ENCODE measurements at regions not wholly inside any gene's neighbourhood (a gene's known extent, or its start where the extent isn't known, plus 50 kb on each side); places are given as distances from the start of the nearest gene placed in this dataset.
"Not testable (repeated sequence)": the region's sequence is repeated elsewhere in the genome, so short reads cannot be mapped to it uniquely, and the experiment has no call there.

DNA sequence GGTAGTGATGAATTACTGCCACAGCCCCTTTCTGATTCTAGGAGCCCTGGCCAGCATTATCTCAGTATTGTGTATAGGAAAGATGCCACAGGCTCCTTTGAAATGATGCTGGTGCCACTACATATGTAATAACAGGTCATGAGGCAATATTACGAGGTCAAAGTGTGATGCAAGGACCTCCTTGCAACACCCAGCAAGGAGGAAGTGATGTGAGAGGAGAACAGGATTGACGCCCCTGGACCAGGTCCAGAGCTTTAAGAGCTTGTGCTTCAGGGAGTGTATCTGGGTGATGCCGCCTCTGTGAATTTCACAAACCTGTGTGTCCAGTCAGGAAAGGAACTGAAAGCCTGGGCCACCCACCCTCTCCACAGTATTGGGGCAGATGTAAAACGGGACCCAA is 261.8 kb downstream of the MID1IP1 start:
- H3K27me3 ChIP-seq (ENCODE audit: control insufficient read depth, insufficient read depth, low read length), result no peaks in the 10 kb centered on the region
- H3K27ac ChIP-seq (ENCODE audit: insufficient read depth, low read length, poor library complexity, severe bottlenecking), result no peak overlapping the region
- Mint-ChIP-seq H3K27me3 (peaks cover 4% of the 10 kb centered on the region), H3K27ac (no peak overlapping the region), H3K4me1 (no peaks in the 10 kb centered on the region), H3K9me3 (peaks cover 0 to 3% (median 0%) of the 10 kb centered on the region in 7 donors), H3K4me3 (no peak overlapping the region), H3K36me3 (no peaks in the 10 kb centered on the region)
- H3K9me3 ChIP-seq (ENCODE audit: control insufficient read depth in 2 of 2, low read length in 2 of 2), result no peaks in the 10 kb centered on the region
- ATAC-seq (ENCODE audit: low read depth in 2 of 2), result no peak
- no peak for DNase-seq
- no peak overlapping the region for H3K4me3 ChIP-seq (ENCODE audit: low read depth, low read length)
- H3K36me3 ChIP-seq (ENCODE audit: control insufficient read depth, insufficient read depth, low read length), result no peaks in the 10 kb centered on the region
- H3K4me1 ChIP-seq (ENCODE audit: control insufficient read depth, insufficient read depth, low read length, poor library complexity, severe bottlenecking), result no peaks in the 10 kb centered on the region

DNA sequence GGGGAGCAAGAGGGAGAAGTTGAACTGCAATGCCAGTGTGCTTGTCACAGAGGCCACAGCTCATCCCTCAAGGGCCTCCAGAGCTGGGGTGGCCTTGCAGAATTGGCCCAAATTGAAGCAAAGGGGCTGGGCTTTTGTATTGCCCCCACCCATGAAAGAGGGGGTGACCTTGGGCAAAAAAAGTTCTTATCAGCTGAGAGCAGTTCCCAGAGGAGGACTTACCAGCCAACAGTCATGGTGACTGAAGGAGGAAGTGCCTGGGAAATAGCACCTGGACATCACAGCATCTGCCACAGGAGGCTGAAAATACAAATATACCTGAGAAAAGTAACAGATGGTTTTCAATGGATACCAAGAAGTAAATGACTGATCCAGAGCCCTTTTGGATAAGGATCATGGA is 262.4 kb downstream of the MID1IP1 start:
- DNase-seq (no peak), ATAC-seq (ENCODE audit: low read depth in 2 of 2) (no peak)
- Histone ChIP-seq H3K4me1 (ENCODE audit: control insufficient read depth, insufficient read depth, low read length, poor library complexity, severe bottlenecking) (no peaks in the 10 kb centered on the region), H3K27me3 (ENCODE audit: control insufficient read depth, insufficient read depth, low read length) (no peaks in the 10 kb centered on the region), H3K36me3 (ENCODE audit: control insufficient read depth, insufficient read depth, low read length) (no peaks in the 10 kb centered on the region), H3K9me3 (ENCODE audit: control insufficient read depth in 2 of 2, low read length in 2 of 2) (no peaks in the 10 kb centered on the region), H3K27ac (ENCODE audit: insufficient read depth, low read length, poor library complexity, severe bottlenecking) (no peak overlapping the region), H3K4me3 (ENCODE audit: low read depth, low read length) (no peak overlapping the region)
- no peaks in the 10 kb centered on the region for H3K36me3 Mint-ChIP-seq
- no peaks in the 10 kb centered on the region for H3K4me1 Mint-ChIP-seq
- no peak overlapping the region for H3K4me3 Mint-ChIP-seq
- peaks cover 4% of the 10 kb centered on the region for H3K27me3 Mint-ChIP-seq
- no peak overlapping the region for H3K27ac Mint-ChIP-seq
- H3K9me3 Mint-ChIP-seq, result peaks cover 0 to 3% (median 0%) of the 10 kb centered on the region in 7 donors

DNA sequence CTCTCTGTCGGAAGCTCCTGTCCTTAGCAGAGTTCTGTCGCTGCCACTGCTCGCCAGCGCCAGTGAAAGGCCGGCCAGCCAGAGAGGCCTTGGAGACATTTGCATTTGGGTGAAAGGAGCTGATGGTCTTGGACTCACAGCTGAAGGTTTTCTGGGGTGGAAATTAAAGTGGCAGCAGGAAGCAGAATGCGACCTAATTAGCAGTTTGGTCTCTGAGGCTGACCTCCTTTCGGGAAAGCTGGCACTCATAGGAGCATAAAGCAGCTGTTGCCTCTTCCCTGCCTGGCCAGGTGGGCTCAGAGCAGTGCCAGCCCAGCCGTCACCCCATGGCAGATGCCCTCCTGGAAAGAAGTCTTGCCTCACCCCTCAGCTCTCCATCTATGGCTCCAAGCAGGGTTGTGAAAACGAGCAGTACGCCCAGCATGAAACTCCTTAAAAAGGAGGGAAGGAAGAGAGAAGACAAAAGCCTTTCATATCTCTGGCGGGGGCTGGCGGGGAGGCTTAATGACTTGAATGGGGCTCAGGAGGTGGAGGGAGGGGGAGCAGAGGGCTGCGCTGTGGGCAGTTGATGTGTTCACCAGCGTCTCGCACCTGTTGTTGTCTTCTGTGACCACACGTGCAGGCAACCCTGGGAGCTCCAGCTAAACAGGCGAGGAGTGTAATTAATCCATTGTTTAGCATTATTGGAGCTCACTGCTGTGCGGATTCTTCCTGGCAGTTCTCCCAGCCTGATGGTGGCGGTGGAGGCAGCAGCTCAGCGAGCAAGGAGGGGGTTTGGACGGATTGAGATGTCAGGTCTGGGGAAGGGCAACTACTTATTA is 264.0 kb downstream of the MID1IP1 start:
- Mint-ChIP-seq H3K27ac (peak overlapping the region in 1 of 3 donors; percentile 69), H3K4me3 (no peak overlapping the region)
- no peaks in the 10 kb centered on the region for H3K9me3 ChIP-seq (ENCODE audit: control insufficient read depth in 2 of 2, low read length in 2 of 2)

DNA sequence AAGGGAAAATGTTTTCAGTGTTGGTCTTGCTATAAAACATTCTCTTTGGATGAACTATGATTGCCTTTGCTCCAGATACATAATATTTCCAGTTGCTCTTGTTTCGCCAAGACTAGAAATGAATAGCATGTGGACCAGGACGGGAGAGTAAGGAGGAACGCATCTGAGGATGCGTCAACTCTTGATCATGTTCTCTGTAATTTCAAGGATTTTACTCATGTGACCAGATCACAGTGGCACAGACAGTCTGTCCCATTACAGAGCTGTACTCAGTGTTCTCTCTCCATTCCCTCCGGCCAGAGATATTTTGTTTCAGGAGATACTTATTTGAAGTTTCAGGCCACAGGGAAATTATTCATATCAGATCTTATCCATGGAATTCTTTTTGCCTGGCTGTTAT is 266.6 kb downstream of the MID1IP1 start:
- no peak for DNase-seq
- H3K4me3 Mint-ChIP-seq, result no peak overlapping the region
- H3K27ac Mint-ChIP-seq, result no peak overlapping the region
- Histone ChIP-seq H3K9me3 (ENCODE audit: control insufficient read depth in 2 of 2, low read length in 2 of 2) (no peaks in the 10 kb centered on the region), H3K4me3 (ENCODE audit: low read depth, low read length) (no peak overlapping the region), H3K36me3 (ENCODE audit: control insufficient read depth, insufficient read depth, low read length) (no peaks in the 10 kb centered on the region), H3K4me1 (ENCODE audit: control insufficient read depth, insufficient read depth, low read length, poor library complexity, severe bottlenecking) (no peaks in the 10 kb centered on the region), H3K27ac (ENCODE audit: insufficient read depth, low read length, poor library complexity, severe bottlenecking) (no peak overlapping the region), H3K27me3 (ENCODE audit: control insufficient read depth, insufficient read depth, low read length) (no peaks in the 10 kb centered on the region)
- no peaks in the 10 kb centered on the region for H3K4me1 Mint-ChIP-seq
- no peaks in the 10 kb centered on the region for H3K27me3 Mint-ChIP-seq
- H3K36me3 Mint-ChIP-seq, result no peaks in the 10 kb centered on the region
- ATAC-seq (ENCODE audit: low read depth in 2 of 2), result no peak
- H3K9me3 Mint-ChIP-seq, result peaks cover 0 to 2% (median 0%) of the 10 kb centered on the region in 7 donors

More for the DNA sequence above, 264.0 kb downstream of the MID1IP1 start:
- H3K27me3 Mint-ChIP-seq, result peaks cover 4% of the 10 kb centered on the region
- Histone ChIP-seq H3K4me1 (ENCODE audit: control insufficient read depth, insufficient read depth, low read length, poor library complexity, severe bottlenecking) (no peaks in the 10 kb centered on the region), H3K36me3 (ENCODE audit: control insufficient read depth, insufficient read depth, low read length) (no peaks in the 10 kb centered on the region), H3K27ac (ENCODE audit: insufficient read depth, low read length, poor library complexity, severe bottlenecking) (no peak overlapping the region), H3K4me3 (ENCODE audit: low read depth, low read length) (no peak overlapping the region), H3K27me3 (ENCODE audit: control insufficient read depth, insufficient read depth, low read length) (no peaks in the 10 kb centered on the region)
- DNase-seq (no peak), ATAC-seq (ENCODE audit: low read depth in 2 of 2) (no peak)
- H3K4me1 Mint-ChIP-seq, result no peaks in the 10 kb centered on the region
- no peaks in the 10 kb centered on the region for H3K36me3 Mint-ChIP-seq
- H3K9me3 Mint-ChIP-seq, result peaks cover 0 to 3% (median 0%) of the 10 kb centered on the region in 7 donors

DNA sequence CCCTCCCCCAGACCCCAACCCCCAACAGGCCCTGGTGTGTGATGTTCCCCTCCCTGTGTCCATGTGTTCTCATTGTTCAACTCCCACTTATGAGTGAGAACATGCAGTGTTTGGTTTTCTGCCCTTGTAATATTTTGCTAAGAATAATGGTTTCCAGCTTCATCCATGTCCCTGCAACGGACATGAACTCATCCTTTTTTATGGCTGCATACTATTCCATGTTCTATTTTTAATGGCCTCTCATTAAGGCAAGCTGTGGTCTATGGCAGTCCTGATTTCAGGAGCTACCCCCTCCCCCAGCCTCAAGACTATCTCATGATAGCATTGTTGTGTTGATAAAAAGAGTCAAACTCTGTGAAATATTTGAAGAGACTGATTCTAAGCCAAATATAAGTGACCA is 267.4 kb downstream of the MID1IP1 start:
- H3K4me1 Mint-ChIP-seq, result not testable (repeated sequence)

DNA sequence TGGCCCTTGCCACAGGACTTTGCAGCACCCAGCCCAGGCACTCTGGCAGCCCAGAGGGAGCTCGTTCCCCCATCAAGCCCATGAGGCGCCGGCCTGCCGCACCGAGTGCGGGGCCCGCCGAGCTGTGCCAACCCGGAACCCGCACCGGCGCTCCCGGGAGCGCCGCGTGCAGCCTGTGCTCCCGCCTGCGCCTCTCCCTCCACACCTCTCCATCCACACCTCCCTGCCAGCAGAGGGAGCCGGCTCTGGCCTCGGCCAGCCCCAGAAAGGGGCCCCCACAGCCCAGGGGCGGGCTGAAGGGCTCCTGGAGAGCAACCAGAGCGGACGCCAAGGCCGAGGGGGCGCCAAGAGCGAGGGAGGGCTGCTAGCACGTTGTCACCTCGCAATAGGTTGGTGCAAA is 268.8 kb downstream of the MID1IP1 start:
- no peak for ATAC-seq (ENCODE audit: low read depth in 2 of 2)
- H3K27ac ChIP-seq (ENCODE audit: insufficient read depth, low read length, poor library complexity, severe bottlenecking), result no peak overlapping the region
- H3K9me3 ChIP-seq (ENCODE audit: control insufficient read depth in 2 of 2, low read length in 2 of 2), result no peaks in the 10 kb centered on the region
- no peak overlapping the region for H3K4me3 Mint-ChIP-seq
- H3K36me3 Mint-ChIP-seq, result no peaks in the 10 kb centered on the region
- no peaks in the 10 kb centered on the region for H3K27me3 ChIP-seq (ENCODE audit: control insufficient read depth, insufficient read depth, low read length)
- H3K4me3 ChIP-seq (ENCODE audit: low read depth, low read length), result no peak overlapping the region
- no peaks in the 10 kb centered on the region for H3K4me1 Mint-ChIP-seq
- no peaks in the 10 kb centered on the region for H3K36me3 ChIP-seq (ENCODE audit: control insufficient read depth, insufficient read depth, low read length)
- H3K27ac Mint-ChIP-seq, result no peak overlapping the region
- peaks cover 0 to 4% (median 0%) of the 10 kb centered on the region in 7 donors for H3K9me3 Mint-ChIP-seq
- no peak for DNase-seq
- H3K4me1 ChIP-seq (ENCODE audit: control insufficient read depth, insufficient read depth, low read length, poor library complexity, severe bottlenecking), result no peaks in the 10 kb centered on the region
- peaks cover 4% of the 10 kb centered on the region for H3K27me3 Mint-ChIP-seq

More for the DNA sequence above, 267.4 kb downstream of the MID1IP1 start:
- not testable (repeated sequence) for H3K27ac Mint-ChIP-seq; H3K27me3 ChIP-seq (ENCODE audit: control insufficient read depth, insufficient read depth, low read length); H3K4me3 ChIP-seq (ENCODE audit: low read depth, low read length); H3K36me3 Mint-ChIP-seq; H3K9me3 Mint-ChIP-seq; H3K4me1 ChIP-seq (ENCODE audit: control insufficient read depth, insufficient read depth, low read length, poor library complexity, severe bottlenecking); ATAC-seq (ENCODE audit: low read depth in 2 of 2); H3K27me3 Mint-ChIP-seq; H3K4me3 Mint-ChIP-seq; H3K27ac ChIP-seq (ENCODE audit: insufficient read depth, low read length, poor library complexity, severe bottlenecking); DNase-seq; H3K36me3 ChIP-seq (ENCODE audit: control insufficient read depth, insufficient read depth, low read length); H3K9me3 ChIP-seq (ENCODE audit: control insufficient read depth in 2 of 2, low read length in 2 of 2)

DNA sequence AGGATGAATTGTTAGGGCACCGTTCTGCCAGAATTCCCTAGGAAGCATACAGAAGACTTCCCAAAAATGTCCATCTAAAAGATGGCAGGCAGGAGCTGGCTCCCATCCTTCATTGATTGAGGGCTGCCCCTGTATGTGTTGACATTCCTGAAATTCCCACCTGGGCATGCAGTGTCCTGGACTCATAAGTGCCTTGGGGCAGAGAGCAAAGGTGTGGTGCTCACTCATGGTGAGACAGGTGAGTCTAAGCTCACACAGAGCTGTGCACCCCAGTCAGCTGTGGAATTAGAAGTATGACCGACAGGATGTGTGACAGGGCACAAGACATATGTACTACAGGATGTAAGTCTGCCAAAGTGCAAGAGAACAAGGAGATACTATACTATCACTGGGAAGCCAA is 271.9 kb downstream of the MID1IP1 start:
- H3K9me3 ChIP-seq (ENCODE audit: control insufficient read depth in 2 of 2, low read length in 2 of 2), result no peaks in the 10 kb centered on the region
- no peaks in the 10 kb centered on the region for H3K27me3 ChIP-seq (ENCODE audit: control insufficient read depth, insufficient read depth, low read length)
- no peak overlapping the region for H3K4me3 Mint-ChIP-seq
- no peaks in the 10 kb centered on the region for H3K36me3 ChIP-seq (ENCODE audit: control insufficient read depth, insufficient read depth, low read length)
- no peaks in the 10 kb centered on the region for H3K4me1 ChIP-seq (ENCODE audit: control insufficient read depth, insufficient read depth, low read length, poor library complexity, severe bottlenecking)
- no peak overlapping the region for H3K27ac ChIP-seq (ENCODE audit: insufficient read depth, low read length, poor library complexity, severe bottlenecking)
- peaks cover 4% of the 10 kb centered on the region for H3K27me3 Mint-ChIP-seq
- no peak overlapping the region for H3K27ac Mint-ChIP-seq
- H3K36me3 Mint-ChIP-seq, result no peaks in the 10 kb centered on the region
- ATAC-seq (ENCODE audit: low read depth in 2 of 2) (no peak), DNase-seq (no peak)
- H3K9me3 Mint-ChIP-seq, result peaks cover 0 to 4% (median 0%) of the 10 kb centered on the region in 7 donors
- no peak overlapping the region for H3K4me3 ChIP-seq (ENCODE audit: low read depth, low read length)
- peaks cover 0 to 3% (median 0%) of the 10 kb centered on the region in 4 donors for H3K4me1 Mint-ChIP-seq

DNA sequence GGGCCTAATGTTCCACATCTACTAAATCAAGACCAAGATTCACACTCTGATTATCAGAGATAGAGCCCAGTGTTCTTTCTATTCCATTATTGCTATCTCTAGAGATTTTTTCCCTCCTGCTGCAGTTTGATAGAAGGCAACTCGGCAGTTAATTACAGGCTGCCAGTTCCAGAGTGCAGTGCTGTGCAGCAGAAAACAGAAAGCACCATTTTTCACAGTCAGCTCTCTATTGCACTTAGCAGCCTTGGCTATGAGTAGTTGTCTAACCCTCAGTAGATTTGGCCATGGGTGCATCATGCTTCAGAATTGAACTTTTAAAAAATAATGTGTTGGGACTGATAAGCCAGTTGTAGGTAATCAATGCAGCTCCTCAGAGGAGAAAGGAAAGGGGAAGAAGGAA is 295.3 kb downstream of the MID1IP1 start:
- no peaks in the 10 kb centered on the region for H3K4me1 Mint-ChIP-seq
- H3K4me3 Mint-ChIP-seq, result no peak overlapping the region
- ATAC-seq (ENCODE audit: low read depth in 2 of 2), result no peak
- no peaks in the 10 kb centered on the region for H3K36me3 ChIP-seq (ENCODE audit: control insufficient read depth, insufficient read depth, low read length)
- peaks cover 0 to 4% (median 0%) of the 10 kb centered on the region in 7 donors for H3K9me3 Mint-ChIP-seq
- no peaks in the 10 kb centered on the region for H3K9me3 ChIP-seq (ENCODE audit: control insufficient read depth in 2 of 2, low read length in 2 of 2)
- no peak for DNase-seq
- H3K27me3 ChIP-seq (ENCODE audit: control insufficient read depth, insufficient read depth, low read length), result no peaks in the 10 kb centered on the region
- H3K27me3 Mint-ChIP-seq, result no peaks in the 10 kb centered on the region
- no peak overlapping the region for H3K27ac Mint-ChIP-seq
- no peaks in the 10 kb centered on the region for H3K36me3 Mint-ChIP-seq
- H3K27ac ChIP-seq (ENCODE audit: insufficient read depth, low read length, poor library complexity, severe bottlenecking), result no peak overlapping the region
- H3K4me1 ChIP-seq (ENCODE audit: control insufficient read depth, insufficient read depth, low read length, poor library complexity, severe bottlenecking), result no peaks in the 10 kb centered on the region
- H3K4me3 ChIP-seq (ENCODE audit: low read depth, low read length), result no peak overlapping the region

Data from CD4-positive, CD25-positive, alpha-beta regulatory T cell (primary cell).